Gastrocnemius medialis (tissue), 4 donors: ENCODE measurements at regions not wholly inside any gene's neighbourhood (a gene's known extent, or its start where the extent isn't known, plus 50 kb on each side); places are given as distances from the start of the nearest gene placed in this dataset.

Source experiments
- ATAC-seq, 2 donors: fragments of 150-250 bp; one replicate each; pipeline ENCODE4 v1.9.1; 2016
- DNase-seq, 2 donors: peaks; one replicate each; pipeline ENCODE4 v3.0.0-alpha.2; 2019
- H3K27ac ChIP-seq, 4 donors: fragments of 200-600 bp; sonication (generic); 1 replicate in 1 of 4; 2 replicates in 3 of 4; pipeline ENCODE4 v1.5.1; 2016 to 2018; ENCODE audit warnings: mild to moderate bottlenecking in 2 of 4, moderate library complexity in 1 of 4
- H3K27me3 ChIP-seq, 3 donors: fragments of 200-600 bp; sonication (generic) in 2 of 3; 1 replicate in 1 of 3; 2 replicates in 2 of 3; pipeline versions ENCODE4 v1.5.1 to v1.6.0; 2016 to 2019; ENCODE audit warnings: mild to moderate bottlenecking in 1 of 3, moderate library complexity in 1 of 3
- H3K36me3 ChIP-seq, 2 donors: fragments of 200-600 bp; sonication (generic) in 1 of 2; one replicate each; pipeline ENCODE4 v1.5.1; 2017 to 2018
- H3K4me1 ChIP-seq, 2 donors: fragments of 200-600 bp; sonication (generic) in 1 of 2; one replicate each; pipeline ENCODE4 v1.5.1; 2016 to 2017; ENCODE audit warnings: mild to moderate bottlenecking in 2 of 2
- H3K4me3 ChIP-seq, 4 donors: fragments of 200-600 bp; sonication (generic) in 3 of 4; 1 replicate in 1 of 4; 2 replicates in 3 of 4; pipeline ENCODE4 v1.5.1; 2016 to 2019; ENCODE audit warnings: mild to moderate bottlenecking in 2 of 4
- H3K9me3 ChIP-seq, 3 donors: fragments of 200-600 bp; sonication (generic) in 2 of 3; 1 replicate in 1 of 3; 2 replicates in 2 of 3; pipeline ENCODE4 v1.5.1; 2016 to 2019
- POLR2A ChIP-seq, 2 donors: fragments of 450-650 bp; IDR thresholded peaks; one replicate each; pipeline ENCODE4 v1.6.1; 2017; ENCODE audit warnings: antibody characterized with exemption in 2 of 2, mild to moderate bottlenecking in 2 of 2, moderate library complexity in 2 of 2
- in situ Hi-C, 4 donors: fragments of 200-750 bp; cut with MboI; loops; one replicate each; pipeline versions ENCODE4 v1.15.0 to v1.8.0; 2017; ENCODE audit warnings: low sequenced_read_pairs in 4 of 4
- intact Hi-C: fragments of 100-400 bp; cut with DNase I; formaldehyde crosslinking; loops from one replicate; pipeline ENCODE4 v1.15.1; 2023; ENCODE audit warnings: low total_unique reads
- TF ChIP-seq, protein P1 (sequence below), 5 experiments: fragments of 450-650 bp in 3 of 5; fragments of 200-600 bp in 2 of 5; sonication (generic) in 2 of 5; IDR thresholded peaks in 4 of 5; conservative IDR thresholded peaks in 1 of 5; 1 replicate in 4 of 5; 2 replicates in 1 of 5; pipeline ENCODE4 v1.5.1; 2016 to 2019; ENCODE audit warnings: antibody characterized with exemption in 5 of 5, mild to moderate bottlenecking in 3 of 5, moderate library complexity in 3 of 5

DNA sequence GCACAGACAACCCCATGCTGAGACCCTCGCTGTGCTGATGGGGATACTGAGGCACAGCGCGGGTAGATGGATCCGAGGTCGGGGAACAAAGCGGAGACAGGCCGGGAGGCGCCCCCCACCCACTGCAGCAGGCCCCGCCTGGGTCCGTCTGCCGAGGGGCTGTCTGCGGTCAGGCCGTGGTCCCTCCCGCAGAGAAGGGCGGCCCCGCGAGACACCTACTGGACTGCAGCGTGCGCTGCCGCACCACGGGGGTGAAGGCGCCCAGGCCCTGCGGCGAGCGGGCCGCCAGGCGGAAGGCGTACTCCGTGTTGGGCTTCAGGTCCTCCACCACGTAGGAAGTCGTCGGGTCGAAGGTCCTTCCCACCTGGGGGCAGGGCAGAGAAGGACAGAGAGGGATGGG lies 101.9 kb downstream of the PTPRS start:
- no peak overlapping the region for H3K4me3 ChIP-seq
- intact Hi-C loops (no loop called here), in situ Hi-C loops (no loop called here)
- TF ChIP-seq, protein P1, sequence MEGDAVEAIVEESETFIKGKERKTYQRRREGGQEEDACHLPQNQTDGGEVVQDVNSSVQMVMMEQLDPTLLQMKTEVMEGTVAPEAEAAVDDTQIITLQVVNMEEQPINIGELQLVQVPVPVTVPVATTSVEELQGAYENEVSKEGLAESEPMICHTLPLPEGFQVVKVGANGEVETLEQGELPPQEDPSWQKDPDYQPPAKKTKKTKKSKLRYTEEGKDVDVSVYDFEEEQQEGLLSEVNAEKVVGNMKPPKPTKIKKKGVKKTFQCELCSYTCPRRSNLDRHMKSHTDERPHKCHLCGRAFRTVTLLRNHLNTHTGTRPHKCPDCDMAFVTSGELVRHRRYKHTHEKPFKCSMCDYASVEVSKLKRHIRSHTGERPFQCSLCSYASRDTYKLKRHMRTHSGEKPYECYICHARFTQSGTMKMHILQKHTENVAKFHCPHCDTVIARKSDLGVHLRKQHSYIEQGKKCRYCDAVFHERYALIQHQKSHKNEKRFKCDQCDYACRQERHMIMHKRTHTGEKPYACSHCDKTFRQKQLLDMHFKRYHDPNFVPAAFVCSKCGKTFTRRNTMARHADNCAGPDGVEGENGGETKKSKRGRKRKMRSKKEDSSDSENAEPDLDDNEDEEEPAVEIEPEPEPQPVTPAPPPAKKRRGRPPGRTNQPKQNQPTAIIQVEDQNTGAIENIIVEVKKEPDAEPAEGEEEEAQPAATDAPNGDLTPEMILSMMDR (IDR thresholded peaks at IDR 0.05 in 4 of 5, conservative IDR thresholded peaks at IDR 0.05 in 1 of 5): no peak
- no peak for TF ChIP-seq POLR2A (IDR thresholded peaks at IDR 0.05)
- ATAC-seq (no peak), DNase-seq (no peak)
- no peaks in the 10 kb centered on the region for H3K4me1 ChIP-seq
- no peaks in the 10 kb centered on the region for H3K27me3 ChIP-seq
- H3K9me3 ChIP-seq: no peaks in the 10 kb centered on the region
- H3K36me3 ChIP-seq: peaks cover 0 to 28% of the 10 kb centered on the region in 2 donors
- H3K27ac ChIP-seq: no peak overlapping the region

DNA sequence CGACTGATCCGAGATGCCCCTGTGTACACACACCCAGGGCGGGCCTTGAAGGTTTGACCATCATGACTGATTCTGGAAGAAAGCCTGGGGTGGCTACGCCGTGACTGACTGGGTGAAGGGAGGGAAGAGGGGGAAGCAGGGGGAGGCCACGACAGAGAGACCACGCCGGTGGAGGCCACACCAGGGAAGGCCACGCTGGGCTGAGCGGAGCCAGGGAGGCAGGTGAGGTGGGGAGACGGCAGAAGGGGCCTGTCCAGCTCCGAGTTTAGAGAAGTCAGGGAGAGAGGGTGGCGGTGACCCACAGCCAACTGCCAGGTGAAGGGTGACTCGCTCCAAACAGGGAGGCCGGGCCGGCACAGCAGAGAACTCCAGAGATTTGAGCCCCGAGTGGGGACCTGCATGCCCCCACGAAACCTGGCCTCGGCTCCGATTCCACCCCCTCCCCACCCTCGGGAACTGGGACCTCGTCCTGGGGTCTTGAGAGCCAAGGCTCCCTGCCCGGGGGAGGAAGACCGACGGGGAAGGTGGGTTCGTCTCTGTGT lies 102.6 kb downstream of the PTPRS start:
- H3K4me3 ChIP-seq: no peak overlapping the region
- ATAC-seq (no peak), DNase-seq (no peak)
- intact Hi-C loops: no loop called here
- no peaks in the 10 kb centered on the region for H3K9me3 ChIP-seq
- H3K27me3 ChIP-seq: no peaks in the 10 kb centered on the region
- in situ Hi-C loops: no loop called here
- TF ChIP-seq, protein P1 (IDR thresholded peaks at IDR 0.05 in 4 of 5, conservative IDR thresholded peaks at IDR 0.05 in 1 of 5): no peak
- TF ChIP-seq POLR2A (IDR thresholded peaks at IDR 0.05): no peak
- peaks cover 0 to 23% of the 10 kb centered on the region in 2 donors for H3K36me3 ChIP-seq
- no peak overlapping the region for H3K27ac ChIP-seq
- no peaks in the 10 kb centered on the region for H3K4me1 ChIP-seq

DNA sequence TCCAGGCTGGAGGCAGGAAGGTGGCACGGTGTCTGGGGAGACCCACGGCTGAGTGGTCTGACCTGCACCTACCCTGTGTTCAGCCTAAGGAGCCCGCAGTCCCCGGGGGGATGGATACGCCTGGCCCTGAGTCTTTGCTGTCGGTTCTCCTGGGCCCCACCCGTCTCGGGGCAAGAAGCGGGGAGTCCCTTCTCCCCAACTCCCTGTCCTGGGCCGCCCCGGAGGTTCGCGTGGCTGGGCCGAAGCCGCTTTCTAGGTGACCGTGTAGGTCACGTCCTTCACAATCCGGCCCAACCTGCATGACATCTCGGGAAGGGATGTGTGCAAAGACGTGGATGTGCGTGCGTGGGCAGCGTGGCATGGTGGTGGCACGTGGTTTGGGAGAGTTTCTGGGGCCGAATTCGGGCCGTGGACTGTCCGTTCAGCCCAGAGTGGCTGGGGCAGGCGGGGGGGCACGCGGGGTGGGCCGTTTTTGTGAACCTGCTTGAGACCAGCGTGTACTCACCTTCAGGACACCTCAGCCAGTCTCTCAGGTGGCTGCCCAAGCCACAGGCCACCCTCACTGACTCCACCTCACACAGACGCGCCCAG lies 103.3 kb downstream of the PTPRS start:
- H3K36me3 ChIP-seq: peaks cover 0 to 16% of the 10 kb centered on the region in 2 donors
- H3K4me1 ChIP-seq: no peaks in the 10 kb centered on the region
- in situ Hi-C loops: no loop called here
- no peaks in the 10 kb centered on the region for H3K9me3 ChIP-seq
- DNase-seq (no peak), ATAC-seq (no peak)
- H3K27me3 ChIP-seq: no peaks in the 10 kb centered on the region
- H3K27ac ChIP-seq: no peak overlapping the region
- TF ChIP-seq, protein P1 (IDR thresholded peaks at IDR 0.05 in 4 of 5, conservative IDR thresholded peaks at IDR 0.05 in 1 of 5): no peak
- no peak for TF ChIP-seq POLR2A (IDR thresholded peaks at IDR 0.05)
- H3K4me3 ChIP-seq: no peak overlapping the region
- intact Hi-C loops: no loop called here

DNA sequence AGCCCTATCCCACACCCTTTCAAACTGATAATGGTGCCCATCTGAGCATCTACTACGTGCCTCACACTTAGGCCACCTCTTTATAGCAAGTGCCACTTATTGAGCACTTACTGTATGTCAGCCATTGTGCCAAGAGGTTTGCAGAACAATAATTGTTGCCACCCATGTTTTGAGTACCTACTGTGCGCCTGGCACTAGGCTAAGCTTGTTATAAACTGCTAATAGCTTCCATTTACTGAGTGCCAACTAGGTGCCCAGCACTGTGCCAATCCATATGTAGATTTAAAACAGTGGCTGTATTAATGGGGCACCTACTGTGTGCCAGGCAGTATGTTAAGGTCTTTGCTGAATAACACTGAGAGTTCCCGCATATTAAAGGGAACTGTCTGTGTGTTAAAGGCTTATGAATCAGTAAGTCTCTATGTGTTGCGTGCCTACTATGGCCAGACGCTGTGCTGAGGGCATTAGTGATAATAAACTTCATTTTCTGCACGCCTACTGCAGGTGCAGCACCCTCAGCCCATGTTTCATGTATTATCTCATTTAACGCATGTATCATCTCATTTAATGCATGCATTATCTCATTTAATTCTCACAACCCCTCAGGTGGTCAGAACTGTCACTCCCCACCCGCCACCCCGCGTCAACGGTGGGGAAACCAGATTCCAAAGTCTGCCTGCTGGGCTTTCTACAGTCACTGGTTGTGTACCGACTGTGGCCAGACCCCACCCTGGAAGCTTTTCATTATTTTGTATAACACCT lies 105.0 kb downstream of the PTPRS start:
- no peaks in the 10 kb centered on the region for H3K27me3 ChIP-seq
- intact Hi-C loops (no loop called here), in situ Hi-C loops (no loop called here)
- no peaks in the 10 kb centered on the region for H3K9me3 ChIP-seq
- peaks cover 0 to 13% of the 10 kb centered on the region in 2 donors for H3K36me3 ChIP-seq
- no peak overlapping the region for H3K27ac ChIP-seq
- H3K4me3 ChIP-seq: no peak overlapping the region
- DNase-seq: no peak
- no peak for ATAC-seq
- no peak for TF ChIP-seq POLR2A (IDR thresholded peaks at IDR 0.05)
- TF ChIP-seq, protein P1 (IDR thresholded peaks at IDR 0.05 in 4 of 5, conservative IDR thresholded peaks at IDR 0.05 in 1 of 5): no peak
- no peaks in the 10 kb centered on the region for H3K4me1 ChIP-seq
